HPDE6-E6E7 (cell line): ENCODE measurements at regions not wholly inside any gene's neighbourhood (a gene's known extent, or its start where the extent isn't known, plus 50 kb on each side); places are given as distances from the start of the nearest gene placed in this dataset.

Experiments used
- DNase-seq: peaks from one replicate; pipeline ENCODE4 v3.0.0; 2011; ENCODE audit warnings: missing footprints; ENCODE audit errors: extremely low spot score

DNA sequence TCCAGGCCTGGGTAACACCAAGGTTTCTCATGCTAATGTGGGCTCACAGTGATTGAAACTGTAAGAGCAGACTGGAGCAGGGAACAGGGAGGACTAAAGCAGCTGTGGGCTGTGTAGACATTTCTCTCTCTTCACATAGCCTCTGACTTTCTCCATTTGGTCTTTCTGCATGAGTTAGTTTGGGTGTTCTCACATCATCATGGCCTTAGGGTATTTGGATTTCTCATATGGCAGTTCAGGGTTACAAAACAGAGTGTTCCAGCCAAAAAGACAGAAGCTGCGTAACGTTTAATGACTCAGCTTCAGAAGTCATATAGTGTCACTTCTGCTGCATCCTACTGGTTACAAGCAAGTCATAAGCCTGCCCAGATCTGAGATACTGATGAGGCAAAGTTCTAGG is 52.0 kb upstream of the OSBPL8 start:
- DNase-seq = peak; percentile 25

DNA sequence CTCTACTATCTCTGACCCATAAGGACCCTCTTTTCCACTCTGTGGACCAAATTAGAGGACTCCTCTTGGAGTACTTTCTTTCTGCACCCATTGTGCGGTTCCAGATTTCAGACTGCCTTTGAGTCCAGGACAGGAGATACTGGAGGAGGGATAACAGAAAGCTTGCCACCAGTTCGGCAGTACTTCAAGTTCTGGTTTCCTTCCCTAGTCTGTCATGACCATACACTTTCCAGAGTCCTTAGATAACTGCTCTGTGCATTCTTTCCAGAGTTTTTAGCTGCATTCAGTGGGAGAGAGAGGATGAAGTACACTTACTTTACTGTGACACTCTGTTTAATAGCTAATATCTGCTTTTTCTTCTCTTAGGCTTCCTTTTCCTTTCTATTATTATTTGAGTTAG is 54.8 kb upstream of the OSBPL8 start:
- no peak for DNase-seq

DNA sequence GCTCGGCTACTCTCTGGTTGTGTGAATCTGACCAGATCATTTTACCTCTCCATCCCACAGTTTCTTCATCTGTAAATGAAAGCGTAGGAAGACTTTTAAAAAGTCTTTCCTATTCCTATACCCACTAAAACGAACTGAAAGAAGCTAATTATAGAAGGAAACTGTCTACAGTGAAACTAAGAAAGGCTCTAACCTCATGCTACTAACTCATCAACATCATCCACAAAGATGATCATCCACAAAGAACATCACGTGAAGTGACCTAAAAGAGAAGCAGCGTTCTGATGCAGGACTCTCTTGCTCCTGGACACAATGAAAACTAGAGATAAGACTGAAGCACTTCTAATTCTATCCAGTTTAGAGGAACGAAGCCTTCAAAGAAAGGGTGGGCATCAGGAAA is 58.5 kb upstream of the OSBPL8 start:
- no peak for DNase-seq

DNA sequence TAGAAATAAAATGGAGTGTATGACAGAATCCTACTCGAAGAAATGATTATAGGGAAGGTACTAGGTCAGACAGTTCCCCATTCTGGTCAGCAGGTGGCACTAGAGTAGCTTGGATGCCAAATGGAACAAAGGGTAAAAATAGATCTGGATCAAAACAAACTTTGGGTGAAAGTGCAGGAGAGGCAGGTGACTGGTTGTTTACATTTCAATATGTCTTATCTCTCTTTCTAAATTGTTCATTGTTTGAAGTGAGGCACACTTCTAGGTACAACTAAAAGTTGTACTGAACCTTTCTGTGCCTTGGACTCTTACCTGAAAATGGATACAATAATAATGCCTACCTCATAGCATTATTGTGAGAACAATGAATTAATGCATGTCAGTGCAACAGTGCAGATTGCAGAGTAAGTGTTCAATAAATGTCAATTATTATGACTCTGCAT is 62.0 kb upstream of the OSBPL8 start:
- DNase-seq = peak; percentile 51

DNA sequence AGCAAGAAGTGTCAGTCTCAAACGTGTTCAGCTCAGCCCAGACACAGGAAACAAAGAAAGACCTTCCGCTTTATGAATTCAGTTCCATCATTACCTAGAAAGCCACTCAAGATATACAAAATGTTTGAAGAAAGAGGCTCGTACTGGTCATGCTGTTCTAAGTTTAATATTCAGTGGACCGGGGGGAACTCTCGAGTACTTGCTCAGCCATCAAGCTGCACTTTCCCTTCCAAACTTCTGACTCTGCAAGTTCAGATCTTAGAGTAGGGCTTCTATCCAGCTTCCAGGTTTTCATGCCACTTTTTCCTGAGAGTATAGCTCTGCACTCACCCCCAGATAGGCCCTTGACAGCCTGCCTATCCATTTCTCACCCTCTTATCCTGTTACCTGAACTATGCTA is 62.8 kb upstream of the OSBPL8 start:
- no peak for DNase-seq

DNA sequence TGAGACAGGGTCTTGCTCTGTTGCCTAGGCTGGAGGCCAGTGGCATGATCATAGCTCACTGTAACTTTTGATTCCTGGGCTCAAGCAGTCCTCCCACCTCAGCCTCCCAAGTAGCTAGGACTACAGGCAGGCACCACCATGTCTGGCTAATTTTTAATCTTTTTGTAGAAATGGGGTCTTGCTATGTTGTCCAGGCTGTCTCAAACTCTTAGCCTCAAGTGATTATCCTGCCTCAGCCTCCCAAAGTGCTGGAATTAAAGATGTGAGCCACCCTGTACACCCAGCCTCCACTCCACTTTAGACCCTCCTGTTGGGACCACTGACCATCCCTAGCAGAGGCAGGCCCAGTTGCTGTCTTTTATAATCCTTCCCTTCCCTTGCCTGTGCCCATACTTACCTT is 63.3 kb upstream of the OSBPL8 start:
- no peak for DNase-seq

DNA sequence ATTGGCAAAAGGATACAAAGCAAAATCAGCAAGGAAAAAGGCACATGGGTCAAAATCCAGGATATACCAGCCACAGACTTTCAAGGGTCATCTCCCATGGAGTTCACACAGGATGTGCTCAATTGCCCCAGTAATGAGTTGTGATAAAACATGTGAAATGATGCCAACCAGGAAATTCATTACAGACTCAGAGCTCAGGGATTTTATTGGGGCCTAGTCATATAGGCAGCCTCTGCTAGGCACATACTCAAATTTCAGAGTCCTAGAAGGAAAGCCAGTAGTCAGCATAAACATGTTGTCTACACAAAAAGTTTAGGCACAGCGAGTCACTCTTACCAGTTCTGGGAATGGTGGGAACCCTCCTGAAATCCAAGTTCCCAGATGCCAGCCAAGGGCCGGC is 64.4 kb upstream of the OSBPL8 start:
- no peak for DNase-seq

DNA sequence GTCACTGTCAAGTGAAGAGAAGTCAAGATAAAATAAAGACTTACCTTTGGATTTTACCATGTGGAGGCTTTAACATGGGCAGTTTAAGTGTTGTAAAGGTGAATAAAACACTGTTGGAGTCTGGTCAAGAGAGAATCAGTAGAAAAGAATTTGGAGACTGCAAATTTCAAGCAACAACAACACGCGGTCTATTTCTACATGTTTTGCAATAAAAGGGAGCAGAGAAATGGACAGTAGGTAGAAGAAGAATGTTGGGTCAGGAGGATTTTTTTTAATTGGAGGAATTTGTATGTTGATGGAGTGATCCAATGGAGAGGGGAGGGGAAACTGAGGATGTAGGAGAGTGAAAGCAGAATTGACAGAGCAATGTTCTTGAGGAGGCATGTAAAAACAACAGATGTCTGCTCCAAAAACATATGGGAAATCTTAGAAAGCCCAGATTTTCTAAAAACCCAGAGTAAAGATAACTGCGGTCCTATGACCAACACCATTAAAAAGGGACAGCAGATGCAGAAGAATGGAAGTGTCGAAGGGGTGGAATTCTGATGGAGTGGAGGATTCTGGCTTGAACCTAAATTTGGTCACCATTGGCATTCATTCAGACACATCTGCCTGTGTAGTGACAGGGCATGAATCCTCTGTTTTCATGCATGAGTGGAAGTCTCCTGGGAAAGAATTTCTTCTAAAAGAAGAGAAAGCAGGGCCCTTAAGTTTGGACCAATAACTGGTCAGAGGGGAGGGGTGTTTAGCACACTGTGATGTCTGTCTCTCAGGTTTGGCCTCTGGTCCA is 68.0 kb upstream of the OSBPL8 start:
- no peak for DNase-seq

DNA sequence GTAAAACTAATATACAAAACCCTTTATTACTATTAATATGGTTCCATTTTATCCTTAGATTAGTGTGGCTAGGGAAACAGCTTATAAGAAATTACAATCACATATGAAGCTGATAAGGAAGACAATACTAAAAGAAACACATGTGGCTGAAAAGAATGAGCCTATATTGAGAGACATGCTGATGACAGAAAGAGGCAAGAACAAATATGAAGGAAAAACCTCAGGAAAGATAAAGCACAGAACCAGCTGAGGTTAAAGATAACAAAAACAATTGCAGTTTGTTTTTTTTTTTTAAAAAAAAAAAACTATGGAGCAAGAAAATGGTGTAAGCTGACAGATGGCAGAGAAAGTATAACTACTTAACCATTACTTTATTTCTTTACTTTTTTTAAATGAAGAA is 69.2 kb upstream of the OSBPL8 start:
- DNase-seq = no peak

DNA sequence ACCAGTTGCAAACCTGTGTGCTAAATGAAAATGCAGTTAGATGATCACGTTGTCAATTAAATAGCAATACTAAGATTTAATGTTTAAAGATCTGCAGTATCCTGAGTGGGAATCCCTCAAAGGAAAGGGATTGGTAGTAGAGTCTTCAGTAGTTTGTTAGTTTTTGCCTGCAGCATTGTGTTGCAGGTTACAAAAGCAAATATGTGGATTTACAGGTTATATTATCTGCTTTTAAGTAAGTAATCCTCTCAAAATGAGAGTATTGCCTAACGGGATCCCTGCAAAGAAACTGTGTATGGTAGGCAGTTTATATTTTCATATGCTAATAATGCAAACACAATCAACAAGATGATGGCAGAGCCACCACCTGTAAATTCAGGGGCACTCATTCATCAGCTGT is 72.2 kb upstream of the OSBPL8 start:
- no peak for DNase-seq

DNA sequence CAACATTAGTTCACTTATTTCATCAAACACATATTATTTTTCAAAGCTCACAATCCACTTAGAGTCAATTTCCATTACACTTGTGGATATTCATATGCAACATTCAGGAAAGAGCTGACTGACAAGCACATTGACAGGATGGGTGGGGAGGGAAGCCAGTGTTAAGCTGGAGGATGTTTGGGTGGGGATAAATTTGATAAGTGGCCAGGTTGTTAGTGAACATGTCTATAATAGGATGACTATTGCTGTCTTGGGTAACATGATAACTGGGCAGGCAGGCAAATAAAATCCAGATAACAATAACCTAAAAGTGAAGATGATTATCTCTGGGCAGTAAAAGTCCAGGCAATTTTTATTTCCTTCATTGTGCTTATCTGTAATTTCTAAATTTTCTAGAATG is 73.8 kb upstream of the OSBPL8 start:
- DNase-seq = no peak

DNA sequence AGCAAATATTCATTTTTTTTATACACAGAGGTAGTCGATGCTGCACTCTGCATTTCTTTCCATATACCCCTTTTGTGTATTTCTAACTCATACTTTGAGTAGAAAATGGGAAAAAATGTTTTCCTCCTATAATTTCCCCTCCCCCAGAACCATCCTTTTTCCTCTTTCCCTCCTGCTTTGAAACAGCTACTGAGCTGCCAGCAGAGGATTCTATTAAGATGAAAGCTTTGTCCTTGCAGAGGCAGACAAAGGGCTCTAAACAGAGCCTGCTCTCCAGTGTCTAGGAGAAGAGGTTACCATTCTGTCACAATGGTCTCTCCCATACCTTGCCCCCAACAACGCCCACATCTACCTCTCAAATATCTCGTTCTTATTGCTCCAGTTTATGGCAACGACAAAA is 74.6 kb upstream of the OSBPL8 start:
- no peak for DNase-seq

DNA sequence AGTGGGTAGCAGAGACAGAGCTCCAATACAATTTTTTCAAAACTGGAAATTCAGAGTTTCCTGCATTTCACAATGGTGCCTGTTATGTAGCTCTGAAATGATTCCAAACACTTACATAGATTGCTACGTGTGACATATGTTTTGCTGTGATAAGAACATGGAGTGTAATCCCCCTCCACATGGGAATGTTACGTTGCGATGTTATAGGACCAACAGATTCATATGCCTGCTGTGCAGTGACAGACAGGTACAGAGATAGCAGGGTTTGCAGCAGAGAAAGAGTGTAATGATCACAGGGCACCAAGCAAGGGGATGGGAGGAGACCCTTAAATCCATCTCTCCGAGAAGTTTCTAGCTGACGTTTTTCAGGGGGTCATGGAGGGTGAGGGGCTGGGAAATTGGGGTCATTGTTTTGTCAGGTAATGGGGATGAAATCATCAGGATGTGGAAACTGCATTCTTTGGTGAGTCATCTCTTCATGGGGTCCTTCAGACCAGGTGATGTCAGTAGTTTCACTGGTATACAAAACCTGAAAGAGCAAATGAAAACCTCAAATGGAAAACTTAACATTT is 76.6 kb upstream of the OSBPL8 start:
- DNase-seq = peak; percentile 16

DNA sequence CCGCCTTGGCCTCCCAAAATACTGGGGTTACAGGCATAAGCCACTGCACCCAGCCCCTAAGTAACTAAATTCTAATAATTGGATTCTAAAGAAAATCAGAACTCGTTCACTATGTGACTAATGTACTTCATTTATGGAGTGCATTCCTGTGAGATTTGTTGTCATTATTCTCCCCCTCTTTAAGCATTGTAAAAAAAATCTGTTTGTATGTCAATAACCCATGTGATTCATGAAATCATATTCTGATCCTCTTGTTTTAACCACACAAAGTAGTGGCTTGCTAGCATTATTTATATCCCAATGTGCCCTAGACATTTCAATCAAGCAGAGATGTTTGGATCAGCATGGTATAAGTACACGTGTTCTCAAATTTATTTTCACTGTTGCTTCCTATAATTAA is 78.2 kb upstream of the OSBPL8 start:
- peak; percentile 53 for DNase-seq

DNA sequence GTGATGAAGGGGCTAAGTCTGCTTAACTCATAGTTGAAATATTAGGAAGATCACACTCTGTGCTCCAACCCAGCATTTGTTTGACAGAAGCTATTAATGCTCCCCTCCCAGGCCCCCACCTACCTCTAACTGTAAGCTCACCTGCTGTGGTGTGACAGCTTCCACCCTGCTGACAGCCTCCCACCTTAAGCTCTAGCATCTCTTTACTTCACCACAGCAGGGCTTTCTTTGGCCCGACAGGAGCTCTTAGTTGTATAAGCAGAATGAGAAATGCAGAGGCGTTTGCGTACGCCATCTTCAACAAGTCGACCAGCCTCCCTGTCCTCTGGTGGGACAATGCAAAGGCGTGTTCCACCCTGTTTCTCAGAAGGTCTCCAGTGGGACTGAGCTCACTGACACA is 80.1 kb upstream of the OSBPL8 start:
- no peak for DNase-seq

DNA sequence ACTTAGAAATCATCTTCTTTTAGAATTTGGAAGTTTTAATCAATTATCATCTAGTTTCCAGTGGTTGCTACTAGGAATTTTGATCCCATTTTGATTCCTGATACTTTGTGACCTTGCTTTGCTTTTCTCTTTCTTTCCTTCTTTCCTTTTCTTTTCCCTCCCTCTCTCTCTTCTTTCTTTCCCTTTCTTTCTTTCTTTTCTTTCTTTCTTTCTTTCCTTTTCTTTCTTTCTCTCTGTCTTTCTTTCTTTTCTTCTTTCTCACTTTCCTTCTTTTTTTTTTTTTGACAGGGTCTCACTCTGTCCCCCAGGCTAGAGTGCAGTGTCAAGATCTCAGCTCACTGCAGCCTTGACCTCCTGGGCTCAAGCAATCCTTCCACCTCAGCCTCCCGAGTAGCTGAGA is 81.5 kb upstream of the OSBPL8 start:
- DNase-seq = no peak

DNA sequence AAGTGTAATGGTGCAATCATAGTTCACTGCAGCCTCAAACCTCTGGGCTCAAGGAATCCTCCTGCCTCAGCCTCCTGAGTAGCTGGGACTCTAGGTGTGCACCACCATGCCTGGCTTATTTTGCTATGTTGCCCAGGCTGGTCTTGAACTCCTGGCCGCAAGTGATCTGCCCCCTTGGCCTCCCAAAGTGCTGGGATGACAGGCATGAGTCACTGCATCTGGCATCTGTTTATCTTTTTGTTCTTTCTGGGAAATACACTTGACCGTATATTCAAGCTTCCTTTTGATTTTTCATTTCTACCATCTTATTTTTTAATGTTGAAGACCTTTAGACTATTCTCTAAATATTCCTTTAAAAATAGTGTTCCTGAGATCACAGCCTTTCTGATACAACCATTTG is 82.4 kb upstream of the OSBPL8 start:
- DNase-seq = no peak

DNA sequence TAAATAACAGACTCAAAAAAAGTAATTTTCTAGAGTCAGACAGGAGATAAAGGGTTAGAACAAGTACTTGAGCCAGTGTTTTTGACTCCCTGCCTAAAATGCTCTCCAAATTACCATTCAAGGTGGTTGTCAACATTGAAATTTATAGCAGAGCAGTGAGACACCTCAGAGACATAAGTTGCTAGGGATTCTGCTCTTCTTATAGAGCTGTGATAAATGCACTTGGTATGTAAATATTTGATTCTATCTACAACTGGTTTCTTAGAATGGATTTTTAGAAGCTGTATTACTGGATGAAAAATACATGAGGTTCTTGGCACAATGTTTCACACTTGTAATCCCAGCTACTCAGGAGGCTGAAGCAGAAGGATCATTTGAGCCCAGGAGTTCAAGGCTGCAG is 83.9 kb upstream of the OSBPL8 start:
- no peak for DNase-seq

DNA sequence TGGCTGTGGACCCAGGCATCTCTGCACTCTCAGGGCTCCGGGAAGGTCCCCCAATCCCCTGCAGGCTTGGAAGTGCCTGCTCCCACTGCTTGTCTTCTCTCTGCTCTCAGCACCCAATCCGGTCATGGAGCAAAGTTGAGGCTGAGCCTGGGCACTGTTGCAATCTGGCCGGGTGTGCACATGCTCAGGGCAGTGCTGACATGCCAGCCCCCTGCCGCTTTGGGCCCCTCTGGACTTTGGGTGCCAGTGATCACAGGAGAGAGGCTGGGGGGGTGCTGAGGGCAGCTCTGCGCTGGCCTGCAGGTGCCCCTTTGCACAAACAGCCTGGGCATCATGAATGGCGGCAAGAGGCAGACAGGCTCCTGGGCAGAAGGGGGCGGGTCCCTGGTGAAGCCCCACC is 85.4 kb upstream of the OSBPL8 start:
- DNase-seq = no peak

DNA sequence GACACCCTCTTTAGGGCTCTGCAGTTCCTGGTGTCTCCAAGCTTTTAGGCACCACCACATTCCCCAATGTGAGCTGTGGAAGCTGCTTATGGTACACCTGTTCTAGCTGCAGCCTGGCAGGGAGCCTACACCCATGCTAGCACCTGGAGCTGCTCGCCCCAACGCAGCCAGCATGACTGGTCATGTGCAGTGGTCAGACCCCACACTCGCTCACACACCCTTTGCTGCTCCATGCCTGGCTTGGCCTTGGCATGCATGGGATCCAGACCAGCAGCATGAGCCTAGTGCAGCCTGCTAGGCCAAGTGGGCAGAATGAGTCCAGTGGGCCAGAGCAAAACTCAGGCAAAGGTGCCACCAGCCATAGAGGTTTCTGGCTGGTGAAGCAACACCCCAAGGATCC is 86.4 kb upstream of the OSBPL8 start:
- no peak for DNase-seq

DNA sequence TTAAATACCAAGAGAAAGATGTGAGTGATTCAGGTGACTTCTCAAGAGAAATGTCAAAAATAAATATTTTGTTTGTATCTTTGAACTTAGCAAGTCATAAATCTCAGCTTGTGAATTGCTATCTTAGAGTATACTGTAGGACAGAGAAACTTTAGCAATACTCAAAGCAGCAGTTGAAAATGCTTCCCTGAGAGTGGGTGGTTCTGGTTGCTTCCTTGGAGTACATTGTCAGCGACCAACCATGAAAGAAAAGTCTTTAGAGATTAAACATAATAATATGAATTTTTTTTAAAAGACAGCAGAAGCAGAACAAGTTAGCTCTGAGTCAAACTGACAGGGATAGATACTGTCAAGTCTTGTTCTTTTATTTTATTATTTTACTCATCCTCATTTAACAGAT is 86.8 kb upstream of the OSBPL8 start:
- no peak for DNase-seq

DNA sequence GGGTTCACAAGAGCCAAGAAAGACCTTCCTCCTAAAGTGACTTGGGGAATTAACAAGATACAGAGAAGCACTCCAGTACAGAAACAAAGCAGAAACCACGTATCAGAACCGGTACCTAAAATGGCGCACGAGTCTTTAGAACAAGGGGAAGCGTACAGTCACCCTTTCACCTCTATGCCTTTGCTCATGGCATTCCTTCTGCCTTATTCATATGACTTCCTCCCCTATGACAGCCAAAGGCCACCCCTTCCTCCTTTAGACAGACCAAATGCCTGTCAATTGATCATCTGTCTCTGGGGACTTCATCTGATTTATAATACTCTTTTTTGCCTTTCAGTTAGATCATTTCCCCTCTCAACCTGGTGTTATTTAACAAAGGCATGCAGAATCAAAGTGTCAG is 89.5 kb upstream of the OSBPL8 start:
- no peak for DNase-seq

DNA sequence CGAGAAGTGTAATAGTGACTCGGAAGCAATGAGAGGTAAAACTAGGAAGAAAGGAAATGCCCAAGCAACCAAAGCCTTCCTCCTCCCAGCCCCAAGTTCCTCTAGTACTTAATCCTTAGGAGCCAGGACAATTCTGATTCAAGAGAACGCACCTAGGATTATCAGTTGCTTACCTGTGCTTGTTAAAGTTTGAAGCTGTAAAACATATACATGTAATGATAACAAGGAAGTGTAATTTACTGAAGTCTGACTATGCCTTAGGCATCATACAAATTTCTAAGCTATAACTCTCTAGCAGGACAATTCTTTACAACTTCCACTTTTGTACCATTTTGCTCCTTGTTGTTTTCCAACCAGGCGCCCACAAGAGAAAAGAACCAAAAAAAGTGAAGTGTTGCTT is 92.8 kb upstream of the OSBPL8 start:
- no peak for DNase-seq

DNA sequence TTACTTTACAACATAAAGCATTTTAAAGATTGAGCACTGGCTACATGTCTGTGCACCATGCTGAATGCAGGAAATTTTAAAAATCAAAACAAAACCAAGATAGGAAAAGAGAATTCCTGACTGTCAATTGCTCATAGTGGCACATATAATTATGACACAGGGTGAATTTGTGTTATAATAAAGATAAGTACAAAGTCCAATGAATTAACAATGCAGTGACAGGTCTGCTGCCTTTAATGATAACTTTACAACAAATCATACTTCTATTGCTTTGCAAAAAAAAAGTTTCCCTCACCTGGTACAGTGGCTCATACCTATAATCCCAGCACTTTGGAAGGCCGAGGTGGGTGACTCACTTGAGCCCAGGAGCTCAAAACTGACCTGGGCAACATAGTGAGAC is 93.8 kb upstream of the OSBPL8 start:
- DNase-seq = no peak
